ENCODE measurements at regions not wholly inside any gene's neighbourhood (a gene's known extent, or its start where the extent isn't known, plus 50 kb on each side); places are given as distances from the start of the nearest gene placed in this dataset.

DNA sequence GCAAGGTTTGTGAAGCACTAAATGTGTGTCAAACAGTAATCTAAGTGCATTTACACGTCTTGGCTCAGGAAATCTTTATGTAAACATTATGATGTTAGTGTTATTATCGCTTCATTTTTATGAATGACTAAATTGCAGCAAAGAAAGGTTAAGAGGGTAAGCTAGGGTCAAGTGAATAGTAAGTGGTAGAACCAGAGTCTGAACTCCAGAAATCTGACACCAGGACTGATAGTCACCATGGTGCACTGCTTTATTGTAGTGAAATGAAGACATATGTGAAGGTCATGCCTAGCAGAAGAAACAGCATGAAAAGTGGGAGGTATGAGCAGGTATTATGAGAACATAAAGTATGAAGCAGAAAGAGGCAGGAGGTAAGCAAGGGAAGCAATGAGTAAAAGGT is 368.7 kb upstream of the TENM4 start:
- Histone ChIP-seq H3K27ac (ENCODE audit: low read depth in 1 of 2, low read length in 2 of 2) (no peak overlapping the region), H3K36me3 (ENCODE audit: insufficient read depth, low read length) (no peaks in the 10 kb centered on the region), H3K4me3 (ENCODE audit: low read length) (no peak overlapping the region), H3K4me1 (ENCODE audit: insufficient read depth, low read length) (no peaks in the 10 kb centered on the region), H3K27me3 (ENCODE audit: control insufficient read depth in 1 of 2, insufficient read depth in 2 of 2, low read length in 2 of 2) (no peaks in the 10 kb centered on the region), H3K9me3 (ENCODE audit: control insufficient read depth in 1 of 2, insufficient read depth in 1 of 2, low read length in 2 of 2) (peaks cover 0 to 3% of the 10 kb centered on the region in 2 experiments)
- TF ChIP-seq CTCF (IDR thresholded peaks at IDR 0.05) = no peak
- Mint-ChIP-seq H3K4me3 (no peak overlapping the region), H3K9me3 (peaks cover 13% of the 10 kb centered on the region), H3K27ac (no peak overlapping the region), H3K27me3 (no peaks in the 10 kb centered on the region), H3K36me3 (ENCODE audit: low read depth) (no peaks in the 10 kb centered on the region), H3K4me1 (ENCODE audit: low read depth) (no peaks in the 10 kb centered on the region)
- POLR2A ChIA-PET = no interaction called here
- CTCF ChIA-PET = no interaction called here
- intact Hi-C loops (cut with DNase I, micrococcal nuclease) = no loop called here
- DNase-seq = no peak
- ATAC-seq (ENCODE audit: poor library complexity) = no peak

GRCh38 chr11:79807506-79807905 is 366.7 kb upstream of the TENM4 start:
- H3K27me3 Mint-ChIP-seq = no peaks in the 10 kb centered on the region
- H3K36me3 Mint-ChIP-seq (ENCODE audit: low read depth) = no peaks in the 10 kb centered on the region
- ATAC-seq (ENCODE audit: poor library complexity) (no peak), DNase-seq (no peak)
- H3K4me3 Mint-ChIP-seq = no peak overlapping the region
- CTCF ChIA-PET = no interaction called here
- Histone ChIP-seq H3K36me3 (ENCODE audit: insufficient read depth, low read length) (no peaks in the 10 kb centered on the region), H3K9me3 (ENCODE audit: control insufficient read depth in 1 of 2, insufficient read depth in 1 of 2, low read length in 2 of 2) (peaks cover 0 to 10% of the 10 kb centered on the region in 2 experiments), H3K27me3 (ENCODE audit: control insufficient read depth in 1 of 2, insufficient read depth in 2 of 2, low read length in 2 of 2) (no peaks in the 10 kb centered on the region), H3K4me1 (ENCODE audit: insufficient read depth, low read length) (no peaks in the 10 kb centered on the region), H3K27ac (ENCODE audit: low read depth in 1 of 2, low read length in 2 of 2) (no peak overlapping the region), H3K4me3 (ENCODE audit: low read length) (no peak overlapping the region)
- no peak overlapping the region for H3K27ac Mint-ChIP-seq
- H3K9me3 Mint-ChIP-seq = peaks cover 9% of the 10 kb centered on the region
- intact Hi-C loops (cut with DNase I, micrococcal nuclease) = no loop called here
- H3K4me1 Mint-ChIP-seq (ENCODE audit: low read depth) = no peaks in the 10 kb centered on the region
- no peak for TF ChIP-seq CTCF (IDR thresholded peaks at IDR 0.05)
- POLR2A ChIA-PET = no interaction called here

- Histone ChIP-seq H3K27me3 (ENCODE audit: control insufficient read depth in 1 of 2, insufficient read depth in 2 of 2, low read length in 2 of 2) (no peaks in the 10 kb centered on the region), H3K4me1 (ENCODE audit: insufficient read depth, low read length) (no peaks in the 10 kb centered on the region), H3K4me3 (ENCODE audit: low read length) (no peak overlapping the region), H3K9me3 (ENCODE audit: control insufficient read depth in 1 of 2, insufficient read depth in 1 of 2, low read length in 2 of 2) (no peaks in the 10 kb centered on the region), H3K36me3 (ENCODE audit: insufficient read depth, low read length) (no peaks in the 10 kb centered on the region), H3K27ac (ENCODE audit: low read depth in 1 of 2, low read length in 2 of 2) (no peak overlapping the region)
- Mint-ChIP-seq H3K27ac (no peak overlapping the region), H3K27me3 (no peaks in the 10 kb centered on the region), H3K4me1 (ENCODE audit: low read depth) (no peaks in the 10 kb centered on the region), H3K36me3 (ENCODE audit: low read depth) (no peaks in the 10 kb centered on the region), H3K4me3 (no peak overlapping the region), H3K9me3 (peaks cover 8% of the 10 kb centered on the region)
- ATAC-seq (ENCODE audit: poor library complexity) (no peak), DNase-seq (no peak)
- CTCF ChIA-PET = no interaction called here
- POLR2A ChIA-PET = no interaction called here
- intact Hi-C loops (cut with DNase I, micrococcal nuclease) = no loop called here
- TF ChIP-seq CTCF (IDR thresholded peaks at IDR 0.05) = no peak
These were observed 355.9 kb upstream of the TENM4 start for GRCh38 chr11:79796704-79797103.

Measured in CD4-positive, alpha-beta T cell (primary cell).